ENCODE measurements at regions not wholly inside any gene's neighbourhood (a gene's known extent, or its start where the extent isn't known, plus 50 kb on each side); places are given as distances from the start of the nearest gene placed in this dataset.

DNA sequence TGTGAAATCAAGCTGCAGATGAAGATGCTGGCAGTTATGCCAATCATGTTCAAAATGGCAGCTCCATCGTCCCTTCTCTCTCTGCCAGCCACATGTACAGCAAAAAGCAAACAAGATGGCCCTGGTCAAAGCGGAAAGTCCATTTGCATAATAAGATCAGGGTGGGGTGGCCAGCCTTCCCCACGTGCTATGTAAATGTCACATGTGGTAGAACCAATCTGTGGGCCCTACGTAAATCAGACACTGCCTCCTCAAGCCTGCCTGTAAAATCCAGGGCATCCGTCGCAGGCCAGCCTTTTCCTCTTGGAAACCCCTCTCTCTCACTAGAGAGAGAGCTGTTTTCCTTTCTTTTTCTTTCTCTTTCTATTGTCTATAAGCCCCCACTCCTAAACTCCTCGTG, 243.5 kb upstream of the KBTBD8 start:
- no peak for ATAC-seq
- no peak overlapping the region for H3K4me3 Mint-ChIP-seq
- H3K27ac Mint-ChIP-seq: no peak overlapping the region
- DNase-seq: no peak
- POLR2A ChIA-PET: no interaction called here
- H3K36me3 Mint-ChIP-seq: no peaks in the 10 kb centered on the region
- peaks cover 0 to 3% (median 0%) of the 10 kb centered on the region in 9 donors for H3K9me3 Mint-ChIP-seq
- H3K4me1 Mint-ChIP-seq: no peaks in the 10 kb centered on the region
- peaks cover 0 to 25% (median 2%) of the 10 kb centered on the region in 5 donors for H3K27me3 Mint-ChIP-seq

- DNase-seq (no peak), ATAC-seq (no peak)
- Mint-ChIP-seq H3K4me3 (no peak overlapping the region), H3K4me1 (no peaks in the 10 kb centered on the region), H3K27me3 (peaks cover 0 to 24% (median 2%) of the 10 kb centered on the region in 5 donors), H3K9me3 (peaks cover 0 to 4% (median 0%) of the 10 kb centered on the region in 9 donors), H3K27ac (no peak overlapping the region), H3K36me3 (no peaks in the 10 kb centered on the region)
- POLR2A ChIA-PET: interaction anchor here (0.6 kb wide), 1 partner anchor 456 kb away, joined by 5 read pairs; no protein-coding TSS in a partner anchor
These were observed 242.2 kb upstream of the KBTBD8 start for GRCh38 chr3:66755924-66756323.

GRCh38 chr3:66756468-66757036, 241.6 kb upstream of the KBTBD8 start:
- H3K4me1 Mint-ChIP-seq: no peaks in the 10 kb centered on the region
- peaks cover 0 to 22% (median 2%) of the 10 kb centered on the region in 5 donors for H3K27me3 Mint-ChIP-seq
- ATAC-seq: no peak
- H3K9me3 Mint-ChIP-seq: peaks cover 0 to 6% (median 0%) of the 10 kb centered on the region in 9 donors
- POLR2A ChIA-PET: no interaction called here
- no peak for DNase-seq
- no peak overlapping the region for H3K27ac Mint-ChIP-seq
- H3K4me3 Mint-ChIP-seq: no peak overlapping the region
- no peaks in the 10 kb centered on the region for H3K36me3 Mint-ChIP-seq

GRCh38 chr3:66761093-66761780, 236.9 kb upstream of the KBTBD8 start:
- Mint-ChIP-seq H3K36me3 (no peaks in the 10 kb centered on the region), H3K27ac (no peak overlapping the region), H3K4me3 (no peak overlapping the region), H3K9me3 (peaks cover 0 to 37% (median 11%) of the 10 kb centered on the region in 9 donors), H3K27me3 (no peaks in the 10 kb centered on the region), H3K4me1 (no peaks in the 10 kb centered on the region)
- DNase-seq: no peak
- POLR2A ChIA-PET: no interaction called here
- ATAC-seq: no peak

DNA sequence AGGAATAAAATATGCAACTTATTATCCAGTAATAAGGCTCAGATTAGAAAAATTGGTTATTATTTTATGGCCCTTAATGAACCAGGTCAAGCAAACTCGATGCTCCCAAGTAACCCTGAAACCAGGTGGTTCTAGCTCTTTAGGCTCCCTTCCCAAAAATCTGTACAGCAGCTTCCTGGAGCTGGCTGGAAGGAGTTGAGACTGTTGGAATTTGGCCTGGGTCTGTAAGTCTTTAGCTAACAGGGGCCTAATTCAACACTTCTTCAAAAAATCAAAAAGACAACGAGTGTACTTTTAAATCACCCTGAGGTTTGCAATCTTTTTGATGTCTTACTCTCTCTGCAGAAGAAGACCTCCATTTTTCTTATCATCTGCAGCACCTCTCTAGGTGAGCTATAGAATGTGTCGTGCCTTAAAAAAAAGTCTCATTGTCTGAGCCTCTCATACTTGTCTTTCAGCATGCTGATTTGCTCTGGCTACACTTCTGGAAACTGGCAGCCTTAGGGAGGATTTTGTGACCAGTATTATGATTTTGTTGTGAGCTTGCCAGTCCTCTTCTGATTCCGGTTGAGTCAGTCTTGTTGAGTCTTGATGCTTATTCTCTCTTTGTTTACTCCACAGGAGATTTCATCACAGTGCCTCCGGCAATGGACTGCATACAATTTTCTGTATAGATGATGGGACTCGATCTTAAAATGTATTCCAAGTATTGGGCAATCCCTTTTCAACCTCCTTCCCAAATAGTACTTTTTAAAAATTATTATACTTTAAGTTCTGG, 235.0 kb upstream of the KBTBD8 start:
- Mint-ChIP-seq H3K9me3 (peaks cover 0 to 45% (median 23%) of the 10 kb centered on the region in 9 donors), H3K4me1 (no peaks in the 10 kb centered on the region), H3K4me3 (no peak overlapping the region), H3K36me3 (no peaks in the 10 kb centered on the region), H3K27me3 (peaks cover 0 to 3% (median 0%) of the 10 kb centered on the region in 5 donors), H3K27ac (no peak overlapping the region)
- no peak for DNase-seq
- POLR2A ChIA-PET: no interaction called here
- ATAC-seq: no peak

DNA sequence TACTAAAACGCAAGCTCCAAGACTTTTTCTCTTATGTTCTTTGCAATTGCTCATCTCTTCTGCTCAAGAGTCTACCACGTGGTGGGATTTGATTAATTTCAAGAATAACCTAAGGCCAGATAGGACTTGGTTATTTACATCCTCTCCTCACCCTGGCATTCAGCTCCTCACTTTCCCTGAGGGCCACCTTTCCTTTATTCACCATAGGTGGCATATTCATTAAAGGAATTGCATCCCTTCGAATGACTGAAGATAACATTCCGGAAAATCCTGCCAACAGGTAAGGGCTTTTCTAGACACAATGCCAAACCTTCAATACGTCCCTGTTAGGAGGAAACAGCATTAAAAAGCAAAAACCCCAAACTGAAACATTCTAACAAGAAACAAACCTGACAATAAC, 220.0 kb upstream of the KBTBD8 start:
- H3K4me1 Mint-ChIP-seq: no peaks in the 10 kb centered on the region
- H3K9me3 Mint-ChIP-seq: peaks cover 0 to 2% (median 0%) of the 10 kb centered on the region in 9 donors
- no peaks in the 10 kb centered on the region for H3K36me3 Mint-ChIP-seq
- no peak overlapping the region for H3K27ac Mint-ChIP-seq
- no peak for DNase-seq
- peaks cover 2 to 17% (median 7%) of the 10 kb centered on the region in 5 donors for H3K27me3 Mint-ChIP-seq
- ATAC-seq: no peak
- POLR2A ChIA-PET: no interaction called here
- H3K4me3 Mint-ChIP-seq: no peak overlapping the region

- no peak for ATAC-seq
- no peak overlapping the region for H3K27ac Mint-ChIP-seq
- POLR2A ChIA-PET: no interaction called here
- peaks cover 0 to 3% (median 0%) of the 10 kb centered on the region in 9 donors for H3K9me3 Mint-ChIP-seq
- no peaks in the 10 kb centered on the region for H3K4me1 Mint-ChIP-seq
- H3K4me3 Mint-ChIP-seq: no peak overlapping the region
- no peak for DNase-seq
- peaks cover 0 to 14% (median 3%) of the 10 kb centered on the region in 5 donors for H3K27me3 Mint-ChIP-seq
- H3K36me3 Mint-ChIP-seq: no peaks in the 10 kb centered on the region
These were observed 219.3 kb upstream of the KBTBD8 start for GRCh38 chr3:66778777-66779176.

DNA sequence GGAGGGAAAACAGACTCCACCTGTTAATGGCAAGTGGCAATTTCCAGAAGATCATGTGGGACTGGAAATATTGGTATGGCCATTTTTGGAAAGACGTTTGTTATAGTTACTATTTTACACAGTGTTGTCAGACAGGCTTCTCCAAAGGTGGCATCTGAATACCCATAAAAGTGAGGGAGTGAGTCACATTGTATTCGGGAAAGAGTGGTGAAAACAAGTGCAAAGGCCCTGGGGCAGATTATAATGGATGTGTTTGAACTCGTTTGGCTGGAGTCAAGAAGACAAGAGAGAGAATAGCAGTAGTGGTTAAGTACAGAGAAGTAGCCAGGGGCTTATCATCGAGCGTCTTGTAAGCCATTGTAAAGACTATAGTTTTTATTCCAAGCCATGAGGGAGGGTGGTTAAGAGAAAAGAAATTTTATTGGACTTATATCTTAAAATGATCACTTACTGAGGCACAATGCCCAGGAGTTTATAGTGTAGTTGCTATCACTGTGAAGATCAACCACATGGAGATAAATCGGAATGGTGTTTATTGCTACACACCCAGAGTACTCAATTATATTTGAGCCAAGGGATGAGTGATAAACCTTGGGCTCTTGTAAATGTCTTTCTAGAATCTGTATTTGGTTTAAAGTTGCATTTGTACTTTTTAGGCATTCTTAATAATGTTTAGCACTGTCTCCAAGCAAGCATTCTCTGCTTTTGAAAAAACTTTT, 212.8 kb upstream of the KBTBD8 start:
- ATAC-seq: no peak
- H3K27me3 Mint-ChIP-seq: peaks cover 1 to 21% (median 7%) of the 10 kb centered on the region in 5 donors
- H3K4me3 Mint-ChIP-seq: no peak overlapping the region
- DNase-seq: no peak
- peaks cover 0 to 3% (median 0%) of the 10 kb centered on the region in 3 donors for H3K36me3 Mint-ChIP-seq
- POLR2A ChIA-PET: no interaction called here
- no peaks in the 10 kb centered on the region for H3K4me1 Mint-ChIP-seq
- H3K9me3 Mint-ChIP-seq: peaks cover 0 to 17% (median 3%) of the 10 kb centered on the region in 9 donors
- no peak overlapping the region for H3K27ac Mint-ChIP-seq

DNA sequence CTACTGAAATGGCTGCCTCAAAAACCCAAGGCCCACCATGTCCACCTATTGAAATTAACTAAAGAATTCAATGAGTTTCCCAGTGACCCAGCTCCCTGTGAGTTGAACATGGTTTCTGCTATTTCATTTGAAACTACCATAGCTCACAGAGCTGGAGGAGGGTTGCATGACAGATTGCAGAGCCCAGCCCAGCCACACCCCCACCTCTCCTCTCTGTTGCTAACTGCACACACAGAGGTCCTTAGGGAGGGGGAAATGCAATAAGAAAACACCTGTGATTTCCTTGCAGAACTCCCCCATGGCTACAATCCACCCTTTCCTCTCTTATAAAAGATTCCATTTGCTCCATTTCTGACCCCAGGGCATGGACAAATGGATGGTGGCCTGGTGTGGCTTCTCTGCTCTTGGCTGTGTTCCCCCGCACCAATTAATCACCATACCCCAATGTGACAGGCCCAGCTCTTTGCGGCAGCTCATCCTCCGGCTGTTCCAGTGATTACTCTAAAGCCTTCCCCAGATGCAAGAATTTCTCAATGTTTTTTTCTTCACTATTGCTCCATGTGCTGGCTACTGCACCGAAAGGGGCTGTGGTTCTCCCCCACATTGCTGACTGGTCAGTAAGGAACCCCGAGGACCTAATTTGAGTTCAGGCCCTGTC, 208.4 kb upstream of the KBTBD8 start:
- Mint-ChIP-seq H3K27ac (no peak overlapping the region), H3K4me3 (no peak overlapping the region), H3K4me1 (no peaks in the 10 kb centered on the region), H3K9me3 (peaks cover 0 to 9% (median 0%) of the 10 kb centered on the region in 9 donors), H3K36me3 (peaks cover 0 to 3% (median 0%) of the 10 kb centered on the region in 3 donors), H3K27me3 (peaks cover 0 to 13% (median 7%) of the 10 kb centered on the region in 5 donors)
- DNase-seq (no peak), ATAC-seq (no peak)
- POLR2A ChIA-PET: no interaction called here

DNA sequence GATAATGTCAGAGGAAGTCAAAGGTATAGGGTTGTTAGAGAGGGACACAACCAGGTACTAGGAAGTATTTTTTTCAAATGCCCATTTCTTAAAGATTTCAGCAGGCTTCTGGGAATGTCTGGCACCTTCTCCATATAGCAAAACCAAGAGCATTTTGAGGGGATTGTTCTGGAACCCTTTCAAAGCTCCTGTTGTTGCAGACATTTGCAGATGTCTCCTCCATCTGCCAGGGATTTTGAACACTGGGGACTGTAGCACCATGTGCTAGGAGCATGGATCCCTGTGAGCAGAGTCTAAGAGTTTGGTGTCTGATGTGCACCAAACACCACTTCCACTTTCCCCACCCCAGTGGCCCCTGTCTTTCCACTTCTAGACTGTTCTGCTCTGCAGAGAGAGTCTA, 206.0 kb upstream of the KBTBD8 start:
- POLR2A ChIA-PET: no interaction called here
- Mint-ChIP-seq H3K27ac (no peak overlapping the region), H3K4me1 (no peaks in the 10 kb centered on the region), H3K9me3 (peaks cover 0 to 9% (median 6%) of the 10 kb centered on the region in 9 donors), H3K27me3 (peaks cover 4 to 7% (median 6%) of the 10 kb centered on the region in 5 donors), H3K36me3 (peaks cover 0 to 5% (median 2%) of the 10 kb centered on the region in 3 donors), H3K4me3 (no peak overlapping the region)
- ATAC-seq (no peak), DNase-seq (no peak)

GRCh38 chr3:66795365-66795764, 202.7 kb upstream of the KBTBD8 start:
- H3K27me3 Mint-ChIP-seq: peaks cover 8 to 24% (median 14%) of the 10 kb centered on the region in 5 donors
- ATAC-seq (no peak), DNase-seq (no peak)
- H3K36me3 Mint-ChIP-seq: peaks cover 0 to 8% (median 2%) of the 10 kb centered on the region in 3 donors
- H3K9me3 Mint-ChIP-seq: peaks cover 0 to 9% (median 6%) of the 10 kb centered on the region in 9 donors
- H3K4me1 Mint-ChIP-seq: no peaks in the 10 kb centered on the region
- H3K27ac Mint-ChIP-seq: no peak overlapping the region
- POLR2A ChIA-PET: no interaction called here
- H3K4me3 Mint-ChIP-seq: peak overlapping the region in 1 of 10 donors; percentile 34

DNA sequence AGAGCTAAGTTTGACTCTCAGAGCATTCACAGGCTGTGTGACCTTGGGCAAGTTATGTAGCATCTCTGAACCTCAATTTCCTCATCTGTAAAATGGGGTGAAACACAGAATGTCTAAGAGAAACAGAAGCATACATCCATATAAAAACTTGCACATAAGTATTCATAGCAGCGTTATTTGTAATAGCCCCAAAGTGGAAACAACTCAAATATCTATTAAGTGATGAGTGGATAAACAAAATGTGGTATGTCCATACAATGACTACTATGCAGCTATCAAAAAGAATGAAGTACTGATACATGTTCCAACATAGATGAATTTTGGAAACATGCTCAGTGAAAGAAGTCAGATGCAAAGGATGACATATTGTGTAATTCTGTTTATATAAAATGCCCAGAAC, 201.8 kb upstream of the KBTBD8 start:
- peaks cover 8 to 28% (median 15%) of the 10 kb centered on the region in 5 donors for H3K27me3 Mint-ChIP-seq
- no peak for ATAC-seq
- POLR2A ChIA-PET: no interaction called here
- peaks cover 0 to 8% (median 2%) of the 10 kb centered on the region in 3 donors for H3K36me3 Mint-ChIP-seq
- H3K27ac Mint-ChIP-seq: no peak overlapping the region
- no peaks in the 10 kb centered on the region for H3K4me1 Mint-ChIP-seq
- no peak overlapping the region for H3K4me3 Mint-ChIP-seq
- DNase-seq: no peak
- H3K9me3 Mint-ChIP-seq: peaks cover 0 to 9% (median 6%) of the 10 kb centered on the region in 9 donors
